ENCODE measurements at regions not wholly inside any gene's neighbourhood (a gene's known extent, or its start where the extent isn't known, plus 50 kb on each side); places are given as distances from the start of the nearest gene placed in this dataset.
"Not testable (repeated sequence)": the region's sequence is repeated elsewhere in the genome, so short reads cannot be mapped to it uniquely, and the experiment has no call there.

GRCh38 chr3:165503825-165504224 lies 307.6 kb upstream of the SLITRK3 start:
- Histone ChIP-seq H3K36me3 (ENCODE audit: insufficient read depth, low read length) (no peaks in the 10 kb centered on the region), H2AFZ (ENCODE audit: low read length) (no peak overlapping the region), H4K20me1 (ENCODE audit: insufficient read depth, low read length) (no peaks in the 10 kb centered on the region), H3K9me3 (ENCODE audit: low read depth, low read length) (no peaks in the 10 kb centered on the region), H3K27ac (ENCODE audit: low read depth, low read length) (no peak overlapping the region), H3K79me2 (ENCODE audit: insufficient read depth, low read length) (no peaks in the 10 kb centered on the region), H3K4me1 (ENCODE audit: insufficient read depth, low read length) (no peaks in the 10 kb centered on the region), H3K4me3 (ENCODE audit: insufficient read depth, low read length) (no peak overlapping the region), H3K4me2 (ENCODE audit: insufficient read depth, low read length) (no peak overlapping the region), H3K27me3 (ENCODE audit: insufficient read depth, low read length) (no peaks in the 10 kb centered on the region)
- no peak for TF ChIP-seq CTCF (IDR thresholded peaks at IDR 0.05; ENCODE audit: extremely low read depth, low read depth, low read length)
- no peak for DNase-seq (ENCODE audit: insufficient read length, low spot score, missing footprints)

GRCh38 chr3:165503346-165503745 lies 307.2 kb upstream of the SLITRK3 start:
- DNase-seq (ENCODE audit: insufficient read length, low spot score, missing footprints): no peak
- H3K4me1 ChIP-seq (ENCODE audit: insufficient read depth, low read length): no peaks in the 10 kb centered on the region
- no peak overlapping the region for H3K4me2 ChIP-seq (ENCODE audit: insufficient read depth, low read length)
- H4K20me1 ChIP-seq (ENCODE audit: insufficient read depth, low read length): no peaks in the 10 kb centered on the region
- TF ChIP-seq CTCF (IDR thresholded peaks at IDR 0.05; ENCODE audit: extremely low read depth, low read depth, low read length): no peak
- no peak overlapping the region for H3K27ac ChIP-seq (ENCODE audit: low read depth, low read length)
- H3K36me3 ChIP-seq (ENCODE audit: insufficient read depth, low read length): no peaks in the 10 kb centered on the region
- no peaks in the 10 kb centered on the region for H3K27me3 ChIP-seq (ENCODE audit: insufficient read depth, low read length)
- no peaks in the 10 kb centered on the region for H3K9me3 ChIP-seq (ENCODE audit: low read depth, low read length)
- no peak overlapping the region for H3K4me3 ChIP-seq (ENCODE audit: insufficient read depth, low read length)
- H3K79me2 ChIP-seq (ENCODE audit: insufficient read depth, low read length): no peaks in the 10 kb centered on the region
- no peak overlapping the region for H2AFZ ChIP-seq (ENCODE audit: low read length)

- Histone ChIP-seq H3K79me2 (ENCODE audit: insufficient read depth, low read length) (no peaks in the 10 kb centered on the region), H3K27ac (ENCODE audit: low read depth, low read length) (no peak overlapping the region), H3K27me3 (ENCODE audit: insufficient read depth, low read length) (no peaks in the 10 kb centered on the region), H3K9me3 (ENCODE audit: low read depth, low read length) (no peaks in the 10 kb centered on the region), H3K4me1 (ENCODE audit: insufficient read depth, low read length) (no peaks in the 10 kb centered on the region), H3K4me2 (ENCODE audit: insufficient read depth, low read length) (no peak overlapping the region), H3K4me3 (ENCODE audit: insufficient read depth, low read length) (no peak overlapping the region), H3K36me3 (ENCODE audit: insufficient read depth, low read length) (no peaks in the 10 kb centered on the region), H2AFZ (ENCODE audit: low read length) (no peak overlapping the region), H4K20me1 (ENCODE audit: insufficient read depth, low read length) (no peaks in the 10 kb centered on the region)
- no peak for DNase-seq (ENCODE audit: insufficient read length, low spot score, missing footprints)
- TF ChIP-seq CTCF (IDR thresholded peaks at IDR 0.05; ENCODE audit: extremely low read depth, low read depth, low read length): no peak
Observed at GRCh38 chr3:165502707-165503106, 306.5 kb upstream of the SLITRK3 start.

DNA sequence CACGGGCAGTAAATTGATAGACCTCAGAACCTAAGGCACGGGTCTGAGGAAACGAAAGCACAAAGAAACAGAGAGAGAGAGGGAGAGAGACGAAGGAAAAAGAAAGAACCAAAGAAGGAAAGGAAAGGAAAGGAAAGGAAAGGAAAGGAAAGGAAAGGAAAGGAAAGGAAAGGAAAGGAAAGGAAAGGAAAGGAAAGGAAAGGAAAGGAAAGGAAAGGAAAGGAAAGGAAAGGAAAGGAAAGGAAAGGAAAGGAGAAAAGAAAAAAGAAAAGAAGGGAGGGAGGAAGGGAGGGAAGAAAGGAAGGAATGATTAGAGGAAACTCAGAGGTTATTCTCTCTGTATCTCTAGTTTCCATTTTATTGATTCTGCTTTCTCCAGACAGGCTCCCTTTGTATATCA lies 302.6 kb upstream of the SLITRK3 start:
- H3K4me1 ChIP-seq (ENCODE audit: insufficient read depth, low read length); H3K27ac ChIP-seq (ENCODE audit: low read depth, low read length); H2AFZ ChIP-seq (ENCODE audit: low read length); H4K20me1 ChIP-seq (ENCODE audit: insufficient read depth, low read length); H3K4me3 ChIP-seq (ENCODE audit: insufficient read depth, low read length); H3K27me3 ChIP-seq (ENCODE audit: insufficient read depth, low read length); H3K9me3 ChIP-seq (ENCODE audit: low read depth, low read length); H3K36me3 ChIP-seq (ENCODE audit: insufficient read depth, low read length); H3K79me2 ChIP-seq (ENCODE audit: insufficient read depth, low read length); DNase-seq (ENCODE audit: insufficient read length, low spot score, missing footprints); H3K4me2 ChIP-seq (ENCODE audit: insufficient read depth, low read length): not testable (repeated sequence)

GRCh38 chr3:165491487-165491886 lies 295.3 kb upstream of the SLITRK3 start:
- no peak overlapping the region for H2AFZ ChIP-seq (ENCODE audit: low read length)

More at GRCh38 chr3:165491487-165491886, 295.3 kb upstream of the SLITRK3 start:
- Histone ChIP-seq H3K79me2 (ENCODE audit: insufficient read depth, low read length) (no peaks in the 10 kb centered on the region), H3K36me3 (ENCODE audit: insufficient read depth, low read length) (no peaks in the 10 kb centered on the region), H3K4me1 (ENCODE audit: insufficient read depth, low read length) (no peaks in the 10 kb centered on the region), H3K9me3 (ENCODE audit: low read depth, low read length) (peaks cover 2% of the 10 kb centered on the region), H3K27ac (ENCODE audit: low read depth, low read length) (no peak overlapping the region), H4K20me1 (ENCODE audit: insufficient read depth, low read length) (no peaks in the 10 kb centered on the region), H3K4me2 (ENCODE audit: insufficient read depth, low read length) (no peak overlapping the region), H3K27me3 (ENCODE audit: insufficient read depth, low read length) (no peaks in the 10 kb centered on the region), H3K4me3 (ENCODE audit: insufficient read depth, low read length) (no peak overlapping the region)
- TF ChIP-seq CTCF (IDR thresholded peaks at IDR 0.05; ENCODE audit: extremely low read depth, low read depth, low read length): no peak
- DNase-seq (ENCODE audit: insufficient read length, low spot score, missing footprints): peak; percentile 11
